ENCODE measurements at regions not wholly inside any gene's neighbourhood (a gene's known extent, or its start where the extent isn't known, plus 50 kb on each side); places are given as distances from the start of the nearest gene placed in this dataset.

DNA sequence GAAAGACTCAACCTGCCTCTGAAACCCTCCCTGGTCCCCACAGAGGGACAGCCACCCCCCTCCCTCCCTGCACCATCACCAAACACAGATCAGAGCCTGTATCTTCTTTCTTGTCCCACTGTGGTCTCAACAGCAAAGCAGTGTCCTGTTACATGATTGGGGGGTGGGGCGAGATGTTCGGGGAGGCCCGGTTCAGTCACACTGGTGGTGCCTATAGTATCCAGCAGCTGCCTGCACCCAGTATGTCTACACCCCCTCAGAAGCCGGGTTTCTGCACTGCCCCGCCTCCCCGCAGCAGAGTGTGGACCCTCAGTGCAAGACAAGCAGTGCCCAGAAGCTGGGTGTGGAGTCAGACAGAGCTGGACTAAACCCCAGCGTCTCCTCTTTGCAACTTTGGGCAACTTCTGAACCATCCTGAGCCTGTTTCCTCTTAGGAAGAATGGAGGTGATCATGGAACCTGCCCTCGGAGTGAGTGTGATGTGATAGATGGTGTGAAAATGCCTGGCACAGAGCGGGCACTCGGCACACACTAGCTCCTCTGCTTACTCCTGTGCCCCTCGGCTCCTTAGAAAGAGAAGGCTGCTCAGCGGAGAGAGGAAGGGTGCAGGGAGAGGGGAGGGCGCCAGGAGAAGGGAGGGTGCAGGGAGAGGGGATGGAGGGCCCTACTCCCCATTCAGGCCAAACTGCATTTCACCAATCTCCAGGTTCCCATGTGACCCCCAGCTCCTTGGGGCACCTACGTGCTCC is 84.0 kb upstream of the TNRC6C start:
- TF ChIP-seq, protein P1, sequence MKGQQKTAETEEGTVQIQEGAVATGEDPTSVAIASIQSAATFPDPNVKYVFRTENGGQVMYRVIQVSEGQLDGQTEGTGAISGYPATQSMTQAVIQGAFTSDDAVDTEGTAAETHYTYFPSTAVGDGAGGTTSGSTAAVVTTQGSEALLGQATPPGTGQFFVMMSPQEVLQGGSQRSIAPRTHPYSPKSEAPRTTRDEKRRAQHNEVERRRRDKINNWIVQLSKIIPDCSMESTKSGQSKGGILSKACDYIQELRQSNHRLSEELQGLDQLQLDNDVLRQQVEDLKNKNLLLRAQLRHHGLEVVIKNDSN (IDR thresholded peaks at IDR 0.05): no peak
- TF ChIP-seq TCF12 (IDR thresholded peaks at IDR 0.05; ENCODE audit: low read depth) (no peak), FOXM1 (IDR thresholded peaks at IDR 0.05; ENCODE audit: borderline replicate concordance, low read depth) (no peak), EGR1 (IDR thresholded peaks at IDR 0.05) (no peak), ZBTB7A (IDR thresholded peaks at IDR 0.05; ENCODE audit: low read depth) (no peak), CEBPB (IDR thresholded peaks at IDR 0.05) (no peak), RAD21 (IDR thresholded peaks at IDR 0.05; ENCODE audit: low read depth) (no peak), CREB1 (IDR thresholded peaks at IDR 0.05; ENCODE audit: low read depth) (no peak), NFIC (IDR thresholded peaks at IDR 0.05) (no peak), YY1 (IDR thresholded peaks at IDR 0.05; ENCODE audit: low read depth) (no peak)

DNA sequence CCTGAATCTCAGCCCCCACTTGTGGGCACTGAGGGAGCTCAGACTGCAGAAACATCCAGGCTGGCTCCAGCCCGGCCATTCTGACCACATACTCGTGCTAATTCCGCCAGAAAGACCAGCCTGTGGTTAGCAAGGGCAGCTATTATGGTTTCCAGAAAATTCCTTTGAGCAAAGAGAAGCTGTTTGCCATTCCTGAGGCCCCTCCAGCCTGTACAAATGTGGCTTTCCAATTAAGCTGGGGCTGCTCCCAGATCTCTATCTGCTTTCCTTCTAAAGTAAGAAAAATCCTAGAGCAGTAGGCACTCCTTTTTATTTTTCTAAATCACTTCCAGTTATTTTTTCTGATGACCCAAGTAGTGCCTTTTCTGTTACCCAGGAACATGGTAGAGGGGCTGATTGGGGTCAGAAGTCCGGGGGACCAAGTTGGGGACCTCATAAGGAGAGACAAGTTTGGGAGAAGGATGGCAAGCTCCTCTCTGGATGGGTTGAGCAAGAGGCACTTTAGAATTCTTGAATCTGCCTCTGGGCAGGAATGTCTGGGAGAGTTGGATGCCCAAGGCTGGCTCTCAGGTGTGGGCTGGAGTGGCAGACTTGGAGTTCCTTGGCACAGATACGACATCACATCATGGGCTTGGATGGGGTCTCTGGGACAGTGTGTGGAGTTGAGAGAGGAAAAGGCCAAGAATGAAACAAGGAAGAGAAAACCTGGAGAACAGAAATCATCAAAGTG is 83.3 kb upstream of the TNRC6C start:
- TF ChIP-seq, protein P1 (IDR thresholded peaks at IDR 0.05): no peak
- no peak for TF ChIP-seq FOXM1 (IDR thresholded peaks at IDR 0.05; ENCODE audit: borderline replicate concordance, low read depth)
- TF ChIP-seq EGR1 (IDR thresholded peaks at IDR 0.05): no peak
- TF ChIP-seq RAD21 (IDR thresholded peaks at IDR 0.05; ENCODE audit: low read depth): no peak
- TF ChIP-seq, protein P2, sequence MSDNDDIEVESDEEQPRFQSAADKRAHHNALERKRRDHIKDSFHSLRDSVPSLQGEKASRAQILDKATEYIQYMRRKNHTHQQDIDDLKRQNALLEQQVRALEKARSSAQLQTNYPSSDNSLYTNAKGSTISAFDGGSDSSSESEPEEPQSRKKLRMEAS (IDR thresholded peaks at IDR 0.05): no peak
- TF ChIP-seq EP300 (IDR thresholded peaks at IDR 0.05; ENCODE audit: borderline replicate concordance): no peak
- TF ChIP-seq CREB1 (IDR thresholded peaks at IDR 0.05; ENCODE audit: low read depth): no peak
- TF ChIP-seq TEAD4 (IDR thresholded peaks at IDR 0.05): no peak
- TF ChIP-seq NFIC (IDR thresholded peaks at IDR 0.05): no peak
- TF ChIP-seq, protein P3, sequence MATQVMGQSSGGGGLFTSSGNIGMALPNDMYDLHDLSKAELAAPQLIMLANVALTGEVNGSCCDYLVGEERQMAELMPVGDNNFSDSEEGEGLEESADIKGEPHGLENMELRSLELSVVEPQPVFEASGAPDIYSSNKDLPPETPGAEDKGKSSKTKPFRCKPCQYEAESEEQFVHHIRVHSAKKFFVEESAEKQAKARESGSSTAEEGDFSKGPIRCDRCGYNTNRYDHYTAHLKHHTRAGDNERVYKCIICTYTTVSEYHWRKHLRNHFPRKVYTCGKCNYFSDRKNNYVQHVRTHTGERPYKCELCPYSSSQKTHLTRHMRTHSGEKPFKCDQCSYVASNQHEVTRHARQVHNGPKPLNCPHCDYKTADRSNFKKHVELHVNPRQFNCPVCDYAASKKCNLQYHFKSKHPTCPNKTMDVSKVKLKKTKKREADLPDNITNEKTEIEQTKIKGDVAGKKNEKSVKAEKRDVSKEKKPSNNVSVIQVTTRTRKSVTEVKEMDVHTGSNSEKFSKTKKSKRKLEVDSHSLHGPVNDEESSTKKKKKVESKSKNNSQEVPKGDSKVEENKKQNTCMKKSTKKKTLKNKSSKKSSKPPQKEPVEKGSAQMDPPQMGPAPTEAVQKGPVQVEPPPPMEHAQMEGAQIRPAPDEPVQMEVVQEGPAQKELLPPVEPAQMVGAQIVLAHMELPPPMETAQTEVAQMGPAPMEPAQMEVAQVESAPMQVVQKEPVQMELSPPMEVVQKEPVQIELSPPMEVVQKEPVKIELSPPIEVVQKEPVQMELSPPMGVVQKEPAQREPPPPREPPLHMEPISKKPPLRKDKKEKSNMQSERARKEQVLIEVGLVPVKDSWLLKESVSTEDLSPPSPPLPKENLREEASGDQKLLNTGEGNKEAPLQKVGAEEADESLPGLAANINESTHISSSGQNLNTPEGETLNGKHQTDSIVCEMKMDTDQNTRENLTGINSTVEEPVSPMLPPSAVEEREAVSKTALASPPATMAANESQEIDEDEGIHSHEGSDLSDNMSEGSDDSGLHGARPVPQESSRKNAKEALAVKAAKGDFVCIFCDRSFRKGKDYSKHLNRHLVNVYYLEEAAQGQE (IDR thresholded peaks at IDR 0.05; ENCODE audit: low read depth): no peak

DNA sequence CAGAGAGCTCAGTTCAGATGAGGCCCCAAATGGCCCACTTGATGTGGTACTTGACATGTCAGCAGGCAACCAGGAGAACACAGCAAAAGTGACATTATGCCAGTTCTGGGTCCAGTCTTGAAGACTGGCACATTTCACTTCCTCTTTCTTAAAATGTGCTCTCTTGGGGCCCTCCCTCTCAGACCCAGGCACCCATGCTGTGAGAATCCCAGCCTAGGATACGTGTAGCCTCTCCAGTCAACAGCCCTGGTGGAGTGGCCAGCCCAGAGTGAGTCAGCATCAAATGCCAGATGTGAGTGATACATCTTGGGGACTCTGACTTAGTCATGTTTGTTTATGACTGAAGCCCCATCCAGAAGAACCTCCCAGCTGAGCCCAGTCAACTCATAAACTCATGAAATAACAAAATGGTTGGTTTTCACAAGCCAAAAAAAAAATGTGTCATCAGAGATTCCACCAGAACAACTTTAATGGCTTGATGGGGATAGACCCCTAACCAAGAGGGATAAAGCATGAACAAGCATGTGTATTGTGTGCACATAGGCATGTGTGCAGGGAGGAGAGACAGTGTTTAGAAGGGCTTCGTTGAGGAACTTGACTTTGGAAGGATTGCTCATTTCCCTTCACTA is 82.5 kb upstream of the TNRC6C start:
- TF ChIP-seq RAD21 (IDR thresholded peaks at IDR 0.05; ENCODE audit: low read depth) (no peak), ZBTB7A (IDR thresholded peaks at IDR 0.05; ENCODE audit: low read depth) (no peak), YY1 (IDR thresholded peaks at IDR 0.05; ENCODE audit: low read depth) (no peak), EGR1 (IDR thresholded peaks at IDR 0.05) (no peak), EP300 (IDR thresholded peaks at IDR 0.05; ENCODE audit: borderline replicate concordance) (no peak), CEBPB (IDR thresholded peaks at IDR 0.05) (no peak)
- TF ChIP-seq, protein P2 (IDR thresholded peaks at IDR 0.05): no peak
- TF ChIP-seq, protein P3 (IDR thresholded peaks at IDR 0.05; ENCODE audit: low read depth): no peak
- TF ChIP-seq, protein P1 (IDR thresholded peaks at IDR 0.05): no peak

DNA sequence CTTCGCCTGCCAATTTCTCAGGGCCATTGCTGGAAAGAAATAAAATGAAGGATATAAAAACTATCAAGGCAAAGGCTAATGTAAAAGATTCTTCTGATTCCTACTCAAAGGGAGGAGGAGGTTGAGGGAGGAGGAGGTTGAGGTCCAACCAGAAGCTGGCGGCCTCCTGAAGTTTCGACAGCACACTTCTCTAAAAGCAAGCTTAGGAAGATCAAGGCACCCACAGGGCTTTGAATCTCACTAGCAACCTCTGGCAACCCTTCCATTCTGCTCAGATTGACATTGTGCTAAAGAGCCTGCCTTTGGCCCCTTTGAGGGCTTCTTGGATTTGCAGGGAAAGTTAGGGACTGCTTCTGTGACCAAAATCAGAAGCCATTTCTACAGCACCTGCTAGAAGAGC is 81.5 kb upstream of the TNRC6C start:
- no peak for TF ChIP-seq CEBPB (IDR thresholded peaks at IDR 0.05)

DNA sequence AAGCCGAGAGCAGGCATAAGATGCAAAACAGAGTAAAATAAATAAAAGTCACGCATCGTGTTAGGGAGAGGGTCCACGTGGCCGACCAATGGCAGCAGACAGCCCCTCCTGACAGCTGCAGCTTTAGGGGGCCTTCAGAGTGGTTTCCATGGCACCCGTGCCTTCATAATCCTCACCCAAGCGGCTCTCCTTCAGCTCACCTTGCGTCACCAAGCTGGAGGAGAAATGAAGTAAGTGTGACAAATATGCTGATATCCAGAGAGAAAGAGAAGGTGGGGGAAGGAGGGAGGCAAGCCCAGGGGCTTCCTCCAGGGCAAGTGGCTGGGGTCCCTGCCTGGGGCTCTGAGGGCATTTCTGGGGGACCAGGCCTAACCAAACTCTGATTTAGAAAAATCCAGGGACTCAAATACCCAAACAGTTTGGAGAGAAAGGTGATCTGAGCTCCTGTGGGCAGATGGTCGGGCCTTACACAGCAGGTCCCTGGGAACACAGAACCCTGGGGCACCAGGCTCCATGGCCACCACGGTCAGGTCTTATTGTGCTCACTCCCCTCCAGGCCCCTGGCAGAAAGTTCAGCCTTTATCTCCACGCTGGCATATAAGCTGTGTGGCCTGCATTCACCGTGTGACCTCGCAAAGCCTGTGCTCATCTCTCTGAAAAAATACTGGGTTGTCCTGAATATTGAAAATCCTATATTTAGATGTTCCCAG is 80.7 kb upstream of the TNRC6C start:
- TF ChIP-seq NFIC (IDR thresholded peaks at IDR 0.05) (no peak), FOXM1 (IDR thresholded peaks at IDR 0.05; ENCODE audit: borderline replicate concordance, low read depth) (no peak), CREB1 (IDR thresholded peaks at IDR 0.05; ENCODE audit: low read depth) (no peak), TCF12 (IDR thresholded peaks at IDR 0.05; ENCODE audit: low read depth) (no peak), TAF1 (IDR thresholded peaks at IDR 0.05; ENCODE audit: low read depth) (no peak), ZBTB7A (IDR thresholded peaks at IDR 0.05; ENCODE audit: low read depth) (no peak), EP300 (IDR thresholded peaks at IDR 0.05; ENCODE audit: borderline replicate concordance) (no peak), YY1 (IDR thresholded peaks at IDR 0.05; ENCODE audit: low read depth) (no peak), EGR1 (IDR thresholded peaks at IDR 0.05) (no peak), TEAD4 (IDR thresholded peaks at IDR 0.05) (no peak), RAD21 (IDR thresholded peaks at IDR 0.05; ENCODE audit: low read depth) (no peak), CEBPB (IDR thresholded peaks at IDR 0.05) (no peak)
- TF ChIP-seq, protein P1 (IDR thresholded peaks at IDR 0.05): no peak
- TF ChIP-seq, protein P3 (IDR thresholded peaks at IDR 0.05; ENCODE audit: low read depth): no peak
- TF ChIP-seq, protein P2 (IDR thresholded peaks at IDR 0.05): no peak

All from Ishikawa (cell line).